HG03439 (cell line): ENCODE measurements at regions not wholly inside any gene's neighbourhood (a gene's known extent, or its start where the extent isn't known, plus 50 kb on each side); places are given as distances from the start of the nearest gene placed in this dataset.

Experiments used
- ATAC-seq: cut with Tn5 transposase; IDR thresholded peaks from one replicate; pipeline ENCODE4 v1.9.1; 2021; ENCODE audit warnings: mild to moderate bottlenecking, moderate library complexity; ENCODE audit not compliant: unreplicated experiment

DNA sequence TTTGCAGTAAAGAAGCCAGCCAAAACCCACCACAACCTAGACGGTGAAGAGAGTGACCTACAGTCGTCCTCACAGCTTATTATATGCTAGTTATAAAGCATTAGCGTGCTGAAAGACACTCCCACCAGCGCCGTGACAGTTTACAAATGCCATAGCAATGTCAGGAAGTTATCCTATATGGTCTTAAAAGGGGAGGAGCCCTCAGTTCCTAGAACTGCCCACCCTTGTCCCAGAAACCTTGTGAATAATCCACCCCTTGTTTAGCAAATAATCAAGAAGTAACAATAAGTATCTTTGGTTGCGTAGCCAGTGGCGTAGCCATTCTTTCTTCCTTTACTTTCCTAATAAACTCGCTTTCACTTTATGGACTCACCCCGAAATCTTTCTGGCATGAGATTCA is 227.9 kb upstream of the ARGLU1 start:
- ATAC-seq, result no peak

DNA sequence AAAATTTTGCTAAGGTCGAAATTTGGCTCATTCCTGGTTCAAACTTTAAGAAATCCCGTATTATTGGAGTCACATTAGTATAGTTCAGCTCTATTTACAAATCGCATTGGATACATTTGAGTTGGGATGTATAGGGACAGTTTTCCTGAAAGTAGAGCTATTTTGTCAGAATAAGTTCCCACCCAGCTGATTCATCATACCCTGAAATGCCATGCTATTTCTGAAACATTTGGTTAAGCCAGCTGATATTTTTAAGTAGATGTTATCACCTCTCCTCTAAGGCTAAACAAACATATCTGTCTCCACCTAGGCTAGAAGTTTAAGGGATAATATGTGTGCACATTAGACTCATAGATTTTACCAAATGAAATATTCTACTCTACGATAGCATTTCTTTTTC is 226.2 kb upstream of the ARGLU1 start:
- no peak for ATAC-seq

- ATAC-seq, result no peak
Measured at GRCh38 chr13:106789911-106790310, 222.0 kb upstream of the ARGLU1 start.

DNA sequence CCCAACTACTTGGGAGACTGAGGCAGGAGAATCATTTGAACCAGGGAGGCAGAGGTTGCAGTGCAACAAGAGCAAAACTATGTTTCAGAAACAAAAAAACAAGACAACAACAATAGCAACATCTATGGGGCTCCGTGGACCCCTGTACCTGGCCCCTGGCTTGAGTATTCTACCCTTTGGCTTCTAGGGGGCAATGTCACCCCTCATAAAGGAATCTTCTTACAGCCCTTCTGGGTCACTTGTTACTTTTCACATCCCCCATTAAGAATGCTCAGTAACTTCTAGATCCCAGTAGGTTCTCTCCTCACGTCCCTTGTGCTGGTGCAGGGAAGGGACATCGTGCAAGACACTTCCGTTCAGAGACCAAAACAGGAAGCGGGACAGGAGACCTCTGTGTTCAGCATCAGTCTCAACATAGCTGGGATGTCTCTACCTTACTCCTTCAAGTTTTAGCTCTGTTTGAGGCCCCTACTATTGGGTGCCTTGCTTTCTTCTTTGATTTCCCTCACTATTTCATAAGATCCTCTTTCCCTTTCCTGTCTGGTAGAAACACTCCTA is 218.1 kb upstream of the ARGLU1 start:
- ATAC-seq, result no peak

- no peak for ATAC-seq
Measured at GRCh38 chr13:106774621-106775020, 206.7 kb upstream of the ARGLU1 start.

- no peak for ATAC-seq
Measured at GRCh38 chr13:106772006-106772601, 204.2 kb upstream of the ARGLU1 start.

DNA sequence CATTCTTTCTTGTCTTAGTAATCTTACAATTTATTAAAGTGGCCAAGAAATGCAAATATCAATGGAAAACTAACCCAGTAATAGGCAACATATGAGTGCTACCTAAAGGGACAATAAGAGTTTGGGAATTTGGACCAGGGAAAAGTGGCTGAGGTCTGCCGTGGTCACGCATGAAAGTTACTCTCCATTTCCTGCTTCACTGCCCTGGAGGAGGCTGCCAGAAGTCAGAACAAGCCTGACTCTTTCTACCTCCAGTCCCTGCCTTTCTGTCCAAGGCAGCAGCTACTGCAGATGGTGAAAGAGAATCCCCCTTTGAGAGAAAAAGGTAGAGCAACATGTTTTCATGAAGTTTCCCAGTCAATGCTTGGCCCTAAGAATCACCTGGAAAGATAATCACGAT is 201.1 kb upstream of the ARGLU1 start:
- ATAC-seq, result no peak

- no peak for ATAC-seq
Measured at GRCh38 chr13:106762708-106763107, 194.8 kb upstream of the ARGLU1 start.

- no peak for ATAC-seq
Measured at GRCh38 chr13:106756446-106756845, 188.5 kb upstream of the ARGLU1 start.

GRCh38 chr13:106755542-106755941 is 187.6 kb upstream of the ARGLU1 start:
- no peak for ATAC-seq

GRCh38 chr13:106753251-106753650 is 185.3 kb upstream of the ARGLU1 start:
- no peak for ATAC-seq

DNA sequence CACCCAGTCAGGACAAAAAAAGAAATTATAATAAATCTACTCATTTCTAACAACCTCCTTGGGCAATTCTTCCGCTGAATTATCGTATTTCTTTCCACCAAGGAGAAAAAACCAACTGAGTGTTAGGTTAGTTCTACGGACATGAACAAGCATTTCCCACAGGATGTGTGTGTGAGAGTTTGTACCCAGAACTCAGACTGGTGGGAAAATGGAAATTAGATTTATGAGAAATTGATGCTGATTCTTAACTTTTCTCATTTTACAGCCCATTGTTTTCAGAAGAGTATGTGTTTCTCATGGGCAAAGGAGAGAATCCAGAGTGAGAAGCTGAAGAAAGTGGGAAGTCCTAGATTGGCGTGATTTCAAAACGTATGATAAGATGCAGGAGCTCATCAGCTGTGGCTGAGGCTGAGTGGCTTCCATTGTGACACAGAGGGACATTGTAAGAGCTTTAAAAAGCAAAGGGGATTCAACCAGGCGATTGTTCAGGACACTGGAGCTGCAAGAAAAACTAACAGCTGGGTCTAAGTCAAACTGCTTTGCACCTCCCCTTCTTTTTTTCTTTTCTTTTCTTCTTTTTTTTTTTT is 184.7 kb upstream of the ARGLU1 start:
- no peak for ATAC-seq

DNA sequence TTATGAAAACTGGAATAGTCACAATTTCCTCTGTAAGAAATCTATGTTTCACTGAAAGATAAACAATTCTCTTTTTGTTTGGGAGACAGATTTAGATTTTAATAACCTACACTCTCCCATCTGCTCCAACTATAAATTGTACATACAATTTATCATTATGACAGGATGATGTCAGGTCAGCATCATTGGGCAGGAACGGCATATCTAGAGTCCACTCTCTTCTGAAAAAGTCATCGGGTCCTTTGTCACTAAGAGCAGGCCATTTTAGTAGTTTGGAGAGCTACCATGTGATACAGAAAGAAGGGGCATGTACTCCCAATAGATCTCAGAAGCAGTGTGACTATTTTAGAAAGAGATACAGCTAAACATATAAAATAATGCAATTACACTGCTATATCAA is 180.8 kb upstream of the ARGLU1 start:
- ATAC-seq, result no peak

- no peak for ATAC-seq
Measured at GRCh38 chr13:106744516-106744915, 176.6 kb upstream of the ARGLU1 start.

DNA sequence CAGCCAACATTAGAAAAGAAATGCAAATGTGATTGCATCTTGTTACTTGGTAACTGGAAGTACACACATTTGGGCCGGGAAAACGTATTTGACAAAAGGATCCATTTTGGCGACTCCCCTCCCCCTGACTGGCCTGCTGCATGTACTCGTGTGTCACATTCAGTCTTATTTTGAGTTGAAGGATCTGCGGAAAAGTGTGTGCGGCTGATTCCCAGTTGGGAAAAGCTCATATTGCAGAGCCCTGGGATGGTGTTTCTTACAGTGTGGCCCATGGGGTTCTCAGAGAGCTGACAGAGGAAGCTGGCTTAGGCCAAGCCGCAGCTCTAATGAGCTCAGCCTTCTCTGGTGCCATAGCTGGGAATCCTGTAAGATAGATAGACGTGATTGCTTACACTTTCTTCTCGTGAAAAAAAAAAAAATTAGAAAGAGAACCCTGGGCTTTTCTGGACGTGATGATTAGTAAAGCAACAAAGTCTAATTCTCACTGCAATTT is 170.3 kb upstream of the ARGLU1 start:
- ATAC-seq, result no peak

DNA sequence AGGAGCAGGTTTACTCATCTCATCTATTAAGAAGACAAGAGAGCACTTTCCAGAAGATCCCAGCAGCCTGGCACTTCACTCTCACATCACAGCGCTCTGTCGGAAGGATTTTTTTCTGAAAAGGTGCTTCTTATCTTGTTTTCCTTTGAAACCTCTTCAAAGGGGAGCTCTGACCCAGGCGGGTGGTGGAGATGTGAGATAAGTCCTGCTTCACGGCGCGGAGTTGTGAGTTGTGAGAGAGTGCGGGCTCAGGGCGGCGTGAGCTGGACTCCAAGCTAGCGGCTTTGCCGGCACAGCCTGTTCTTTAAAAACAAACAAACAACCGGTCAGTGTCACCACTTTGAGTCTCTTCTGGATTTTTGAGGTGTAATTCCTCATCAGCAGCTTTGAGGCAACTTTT is 169.0 kb upstream of the ARGLU1 start:
- no peak for ATAC-seq

- ATAC-seq, result no peak
Measured at GRCh38 chr13:106734198-106734597, 166.3 kb upstream of the ARGLU1 start.

DNA sequence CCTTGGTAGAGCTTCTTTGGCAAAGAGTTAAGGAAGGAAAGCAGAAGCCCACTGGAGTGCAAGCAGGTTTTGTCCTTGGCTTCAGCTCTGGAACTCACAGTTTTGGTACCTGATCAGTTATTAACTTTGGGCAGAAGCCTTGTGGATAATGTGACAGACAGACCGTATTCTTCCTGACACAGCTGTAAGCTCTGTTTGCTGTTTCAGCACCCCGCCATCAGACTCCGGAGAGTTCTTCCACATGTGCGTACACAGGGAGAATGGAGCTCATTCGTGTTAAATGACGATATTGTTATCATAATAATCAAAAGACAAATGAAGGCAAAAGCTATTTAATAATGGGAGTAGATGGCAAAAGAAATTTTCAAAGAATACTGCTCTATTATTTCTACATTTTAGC is 155.1 kb upstream of the ARGLU1 start:
- ATAC-seq, result no peak

DNA sequence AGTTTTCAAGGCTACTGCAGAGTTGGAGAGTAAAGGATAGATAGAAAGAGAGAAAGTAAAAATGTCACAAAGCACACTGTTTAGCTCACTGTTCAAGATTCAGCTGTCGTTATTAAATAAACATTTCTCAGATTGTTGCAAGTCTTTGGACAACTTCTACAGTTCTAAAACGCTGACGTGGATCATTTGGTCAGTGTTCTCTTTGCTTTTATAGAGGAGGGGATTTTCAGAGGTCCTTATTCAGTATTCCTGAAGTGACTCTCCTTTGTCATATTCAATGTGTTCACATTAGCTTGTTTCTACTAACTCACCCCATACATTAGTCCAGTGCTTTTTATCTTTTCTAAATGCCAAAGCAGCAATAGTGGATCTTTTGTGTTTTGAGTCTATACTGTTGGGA is 154.7 kb upstream of the ARGLU1 start:
- ATAC-seq, result no peak

DNA sequence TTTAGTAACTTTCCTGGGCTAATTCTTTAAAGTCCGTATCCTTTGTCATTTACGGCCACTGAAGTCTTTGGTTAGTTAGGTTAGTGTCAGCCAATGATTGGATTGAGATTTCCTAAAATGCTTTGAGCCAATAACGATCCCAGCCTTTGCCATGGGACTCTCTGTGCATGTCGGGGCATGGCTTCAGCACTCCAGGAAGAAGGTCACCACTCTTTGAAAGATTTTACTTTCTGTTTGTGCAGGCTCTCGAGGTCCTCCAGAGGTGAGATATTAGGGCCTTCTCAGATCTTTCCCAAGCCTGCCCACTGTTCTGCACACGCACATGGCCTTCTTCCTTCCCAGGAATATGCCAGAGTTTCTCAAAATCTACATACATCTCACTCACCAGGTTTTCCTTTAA is 153.7 kb upstream of the ARGLU1 start:
- no peak for ATAC-seq

DNA sequence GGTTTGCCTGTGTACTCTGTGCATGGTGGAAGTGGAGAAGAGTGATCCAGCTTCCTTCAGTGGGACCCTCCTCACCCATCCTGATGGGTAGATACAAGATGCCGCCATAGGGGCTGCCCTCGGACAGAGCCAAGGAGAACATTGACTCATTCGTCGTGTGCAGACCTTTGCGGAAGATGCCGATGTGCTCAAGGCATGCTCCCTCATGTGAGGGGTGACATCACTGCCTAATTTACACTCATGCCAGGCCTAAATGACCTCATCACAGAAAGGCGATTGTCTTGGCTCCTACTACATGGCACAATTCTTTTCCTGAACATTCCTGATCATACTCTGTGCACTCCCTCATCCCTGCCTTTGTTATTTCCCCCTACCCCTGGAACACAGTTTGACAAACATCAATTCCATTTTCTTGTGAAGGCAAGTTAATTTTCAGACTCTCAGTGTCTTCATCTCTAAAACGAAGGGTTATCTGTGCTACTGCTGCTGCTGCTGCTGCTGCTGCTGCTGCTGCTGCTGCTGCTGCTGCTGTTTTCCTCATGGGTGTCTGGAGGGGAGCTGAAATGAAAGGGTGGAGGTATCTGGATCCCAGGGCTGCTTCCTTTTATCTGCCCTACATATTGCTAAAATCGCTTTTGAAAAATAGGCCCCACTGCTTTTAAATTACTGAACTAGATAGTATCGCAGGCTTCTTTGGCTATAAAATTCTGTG is 146.5 kb upstream of the ARGLU1 start:
- no peak for ATAC-seq

GRCh38 chr13:106712381-106712780 is 144.4 kb upstream of the ARGLU1 start:
- ATAC-seq, result no peak
